Gastrocnemius medialis (tissue), 4 donors: ENCODE measurements at regions not wholly inside any gene's neighbourhood (a gene's known extent, or its start where the extent isn't known, plus 50 kb on each side); places are given as distances from the start of the nearest gene placed in this dataset.

ENCODE experiments used
- CTCF ChIP-seq, 5 experiments: fragments of 450-650 bp in 3 of 5; fragments of 200-600 bp in 2 of 5; sonication (generic) in 2 of 5; IDR thresholded peaks in 4 of 5; conservative IDR thresholded peaks in 1 of 5; 1 replicate in 4 of 5; 2 replicates in 1 of 5; pipeline ENCODE4 v1.5.1; 2016 to 2019; ENCODE audit warnings: antibody characterized with exemption in 5 of 5, mild to moderate bottlenecking in 3 of 5, moderate library complexity in 3 of 5
- POLR2A ChIP-seq, 2 donors: fragments of 450-650 bp; IDR thresholded peaks; one replicate each; pipeline ENCODE4 v1.6.1; 2017; ENCODE audit warnings: antibody characterized with exemption in 2 of 2, mild to moderate bottlenecking in 2 of 2, moderate library complexity in 2 of 2

- TF ChIP-seq CTCF (IDR thresholded peaks at IDR 0.05 in 4 of 5, conservative IDR thresholded peaks at IDR 0.05 in 1 of 5) (no peak), POLR2A (IDR thresholded peaks at IDR 0.05) (no peak)
Measured at GRCh38 chr6:132096245-132096644, 145.1 kb upstream of the CCN2 start.
